Uterus (tissue), 2 donors: ENCODE measurements at regions not wholly inside any gene's neighbourhood (a gene's known extent, or its start where the extent isn't known, plus 50 kb on each side); places are given as distances from the start of the nearest gene placed in this dataset.

Experiments used
- POLR2A ChIP-seq, 2 donors: fragments of 450-650 bp; IDR thresholded peaks; one replicate each; pipeline ENCODE4 v1.6.1; 2016; ENCODE audit warnings: antibody characterized with exemption in 2 of 2, mild to moderate bottlenecking in 1 of 2, moderate library complexity in 1 of 2
- TF ChIP-seq, protein P1 (sequence below), 4 experiments: fragments of 200-600 bp in 2 of 4; fragments of 450-650 bp in 2 of 4; sonication (generic) in 2 of 4; IDR thresholded peaks; one replicate each; pipeline ENCODE4 v1.5.1; 2016 to 2019; ENCODE audit warnings: antibody characterized with exemption in 4 of 4, mild to moderate bottlenecking in 2 of 4, moderate library complexity in 1 of 4

DNA sequence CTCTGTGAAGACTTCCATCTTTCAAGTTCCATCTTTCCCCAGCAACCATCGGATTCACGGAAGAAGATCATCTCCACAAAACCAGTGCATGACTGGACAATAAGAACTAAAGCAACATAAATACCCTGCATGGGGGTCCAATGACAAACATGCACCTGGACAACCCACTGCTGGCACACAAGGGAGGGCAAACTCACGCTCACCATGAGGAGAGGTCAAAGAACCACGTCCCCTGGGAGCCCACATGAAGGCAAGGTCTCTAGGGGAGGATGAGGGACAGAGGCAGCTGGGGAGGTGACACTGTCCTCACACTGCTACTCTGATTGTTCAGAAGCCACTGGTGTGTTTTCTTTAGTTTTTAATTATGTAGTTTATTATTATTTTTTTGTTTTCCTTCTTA, 190.8 kb downstream of the MED10 start:
- no peak for TF ChIP-seq POLR2A (IDR thresholded peaks at IDR 0.05)
- TF ChIP-seq, protein P1, sequence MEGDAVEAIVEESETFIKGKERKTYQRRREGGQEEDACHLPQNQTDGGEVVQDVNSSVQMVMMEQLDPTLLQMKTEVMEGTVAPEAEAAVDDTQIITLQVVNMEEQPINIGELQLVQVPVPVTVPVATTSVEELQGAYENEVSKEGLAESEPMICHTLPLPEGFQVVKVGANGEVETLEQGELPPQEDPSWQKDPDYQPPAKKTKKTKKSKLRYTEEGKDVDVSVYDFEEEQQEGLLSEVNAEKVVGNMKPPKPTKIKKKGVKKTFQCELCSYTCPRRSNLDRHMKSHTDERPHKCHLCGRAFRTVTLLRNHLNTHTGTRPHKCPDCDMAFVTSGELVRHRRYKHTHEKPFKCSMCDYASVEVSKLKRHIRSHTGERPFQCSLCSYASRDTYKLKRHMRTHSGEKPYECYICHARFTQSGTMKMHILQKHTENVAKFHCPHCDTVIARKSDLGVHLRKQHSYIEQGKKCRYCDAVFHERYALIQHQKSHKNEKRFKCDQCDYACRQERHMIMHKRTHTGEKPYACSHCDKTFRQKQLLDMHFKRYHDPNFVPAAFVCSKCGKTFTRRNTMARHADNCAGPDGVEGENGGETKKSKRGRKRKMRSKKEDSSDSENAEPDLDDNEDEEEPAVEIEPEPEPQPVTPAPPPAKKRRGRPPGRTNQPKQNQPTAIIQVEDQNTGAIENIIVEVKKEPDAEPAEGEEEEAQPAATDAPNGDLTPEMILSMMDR (IDR thresholded peaks at IDR 0.05), result no peak
